GM21360 (cell line): ENCODE measurements at regions not wholly inside any gene's neighbourhood (a gene's known extent, or its start where the extent isn't known, plus 50 kb on each side); places are given as distances from the start of the nearest gene placed in this dataset.
"Not testable (repeated sequence)": the region's sequence is repeated elsewhere in the genome, so short reads cannot be mapped to it uniquely, and the experiment has no call there.

Source experiments
- ATAC-seq: cut with Tn5 transposase; IDR thresholded peaks from one replicate; pipeline ENCODE4 v1.9.1; 2021; ENCODE audit warnings: mild to moderate bottlenecking, moderate library complexity; ENCODE audit not compliant: unreplicated experiment

GRCh38 chr16:59601452-59601851, 867.3 kb upstream of the GOT2 start:
- ATAC-seq: no peak

GRCh38 chr16:59597269-59597668, 863.2 kb upstream of the GOT2 start:
- no peak for ATAC-seq

- no peak for ATAC-seq
These were observed 862.6 kb upstream of the GOT2 start for GRCh38 chr16:59596693-59597092.

GRCh38 chr16:59593194-59593661, 859.1 kb upstream of the GOT2 start:
- ATAC-seq: no peak

- ATAC-seq: no peak
These were observed 857.4 kb upstream of the GOT2 start for GRCh38 chr16:59591480-59591879.

- ATAC-seq: no peak
These were observed 856.7 kb upstream of the GOT2 start for GRCh38 chr16:59590845-59591244.

- no peak for ATAC-seq
These were observed 852.2 kb upstream of the GOT2 start for GRCh38 chr16:59586331-59586730.

GRCh38 chr16:59574296-59574695, 840.2 kb upstream of the GOT2 start:
- no peak for ATAC-seq

GRCh38 chr16:59573528-59574271, 839.6 kb upstream of the GOT2 start:
- ATAC-seq: no peak

GRCh38 chr16:59567496-59567895, 833.4 kb upstream of the GOT2 start:
- no peak for ATAC-seq

GRCh38 chr16:59566446-59566845, 832.3 kb upstream of the GOT2 start:
- ATAC-seq: no peak

- no peak for ATAC-seq
These were observed 824.6 kb upstream of the GOT2 start for GRCh38 chr16:59558679-59559078.

GRCh38 chr16:59552164-59552563, 818.0 kb upstream of the GOT2 start:
- ATAC-seq: no peak

- ATAC-seq: no peak
These were observed 811.6 kb upstream of the GOT2 start for GRCh38 chr16:59545721-59546120.

GRCh38 chr16:59543641-59544040, 809.5 kb upstream of the GOT2 start:
- ATAC-seq: no peak

GRCh38 chr16:59540621-59541020, 806.5 kb upstream of the GOT2 start:
- no peak for ATAC-seq

- ATAC-seq: no peak
These were observed 801.2 kb upstream of the GOT2 start for GRCh38 chr16:59535298-59535697.

GRCh38 chr16:59527206-59527997, 793.3 kb upstream of the GOT2 start:
- ATAC-seq: no peak

- no peak for ATAC-seq
These were observed 788.7 kb upstream of the GOT2 start for GRCh38 chr16:59522826-59523225.

- not testable (repeated sequence) for ATAC-seq
These were observed 784.6 kb upstream of the GOT2 start for GRCh38 chr16:59518721-59519120.

GRCh38 chr16:59514651-59515050, 780.5 kb upstream of the GOT2 start:
- ATAC-seq: no peak

- no peak for ATAC-seq
These were observed 775.9 kb upstream of the GOT2 start for GRCh38 chr16:59510008-59510424.
